Breast epithelium (tissue), 3 donors: ENCODE measurements at regions not wholly inside any gene's neighbourhood (a gene's known extent, or its start where the extent isn't known, plus 50 kb on each side); places are given as distances from the start of the nearest gene placed in this dataset.
"Not testable (repeated sequence)": the region's sequence is repeated elsewhere in the genome, so short reads cannot be mapped to it uniquely, and the experiment has no call there.

Experiments
- POLR2A ChIP-seq: fragments of 450-650 bp; IDR thresholded peaks from one replicate; pipeline ENCODE4 v1.6.1; 2016; ENCODE audit warnings: antibody characterized with exemption, mild to moderate bottlenecking, moderate library complexity
- POLR2AphosphoS5 ChIP-seq, 3 donors: sonication (generic); formaldehyde crosslinking; IDR thresholded peaks; one replicate each; pipeline ENCODE4 v1.6.1; 2017; ENCODE audit warnings: antibody characterized with exemption in 3 of 3
- TF ChIP-seq, protein P1 (sequence below), 3 donors: fragments of 450-650 bp; IDR thresholded peaks; one replicate each; pipeline ENCODE4 v1.5.1; 2016 to 2017; ENCODE audit warnings: antibody characterized with exemption in 3 of 3, mild to moderate bottlenecking in 3 of 3, moderate library complexity in 3 of 3

DNA sequence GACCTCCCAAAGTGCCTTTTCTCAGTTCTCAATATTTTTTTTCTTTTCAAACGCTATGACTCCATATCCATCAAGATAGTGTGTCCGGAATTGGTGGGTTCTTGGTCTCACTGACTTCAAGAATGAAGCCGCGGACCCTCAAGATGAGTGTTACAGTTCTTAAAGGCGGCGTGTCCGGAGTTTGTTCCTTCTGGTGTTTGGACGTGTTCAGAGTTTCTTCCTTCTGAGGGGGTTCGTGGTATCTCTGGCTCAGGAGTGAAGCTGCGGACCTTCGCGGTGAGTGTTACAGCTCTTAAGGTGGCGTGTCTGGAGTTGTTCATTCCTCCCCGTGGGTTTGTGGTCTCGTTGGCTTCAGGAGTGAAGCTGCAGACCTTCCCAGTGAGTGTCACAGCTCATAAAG, 218.3 kb downstream of the BAMBI start:
- TF ChIP-seq, protein P1, sequence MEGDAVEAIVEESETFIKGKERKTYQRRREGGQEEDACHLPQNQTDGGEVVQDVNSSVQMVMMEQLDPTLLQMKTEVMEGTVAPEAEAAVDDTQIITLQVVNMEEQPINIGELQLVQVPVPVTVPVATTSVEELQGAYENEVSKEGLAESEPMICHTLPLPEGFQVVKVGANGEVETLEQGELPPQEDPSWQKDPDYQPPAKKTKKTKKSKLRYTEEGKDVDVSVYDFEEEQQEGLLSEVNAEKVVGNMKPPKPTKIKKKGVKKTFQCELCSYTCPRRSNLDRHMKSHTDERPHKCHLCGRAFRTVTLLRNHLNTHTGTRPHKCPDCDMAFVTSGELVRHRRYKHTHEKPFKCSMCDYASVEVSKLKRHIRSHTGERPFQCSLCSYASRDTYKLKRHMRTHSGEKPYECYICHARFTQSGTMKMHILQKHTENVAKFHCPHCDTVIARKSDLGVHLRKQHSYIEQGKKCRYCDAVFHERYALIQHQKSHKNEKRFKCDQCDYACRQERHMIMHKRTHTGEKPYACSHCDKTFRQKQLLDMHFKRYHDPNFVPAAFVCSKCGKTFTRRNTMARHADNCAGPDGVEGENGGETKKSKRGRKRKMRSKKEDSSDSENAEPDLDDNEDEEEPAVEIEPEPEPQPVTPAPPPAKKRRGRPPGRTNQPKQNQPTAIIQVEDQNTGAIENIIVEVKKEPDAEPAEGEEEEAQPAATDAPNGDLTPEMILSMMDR (IDR thresholded peaks at IDR 0.05): not testable (repeated sequence)
- TF ChIP-seq POLR2A; POLR2AphosphoS5 (IDR thresholded peaks at IDR 0.05): not testable (repeated sequence)
